Tibial artery (tissue), 4 donors: ENCODE measurements at regions not wholly inside any gene's neighbourhood (a gene's known extent, or its start where the extent isn't known, plus 50 kb on each side); places are given as distances from the start of the nearest gene placed in this dataset.

ENCODE experiments used
- DNase-seq, 2 donors: peaks; one replicate each; pipeline ENCODE4 v3.0.0-alpha.2; 2019
- H3K27ac ChIP-seq, 2 donors: fragments of 200-600 bp; sonication (generic) in 1 of 2; 1 replicate in 1 of 2; 2 replicates in 1 of 2; pipeline ENCODE4 v1.5.1; 2018 to 2019; ENCODE audit warnings: mild to moderate bottlenecking in 1 of 2
- H3K27me3 ChIP-seq, 2 donors: fragments of 200-600 bp; sonication (generic) in 1 of 2; one replicate each; pipeline versions ENCODE4 v1.5.1 to v1.6.0; 2016 to 2019
- H3K36me3 ChIP-seq, 3 donors: fragments of 200-600 bp; sonication (generic) in 2 of 3; one replicate each; pipeline ENCODE4 v1.5.1; 2016 to 2019; ENCODE audit warnings: mild to moderate bottlenecking in 2 of 3
- H3K4me1 ChIP-seq, 4 donors: fragments of 200-600 bp; sonication (generic) in 2 of 4; 1 replicate in 3 of 4; 2 replicates in 1 of 4; pipeline ENCODE4 v1.5.1; 2016 to 2019
- H3K4me3 ChIP-seq, 2 donors: fragments of 200-600 bp; sonication (generic) in 1 of 2; 1 replicate in 1 of 2; 2 replicates in 1 of 2; pipeline ENCODE4 v1.5.1; 2018 to 2019; ENCODE audit warnings: mild to moderate bottlenecking in 2 of 2
- H3K9me3 ChIP-seq, 3 donors: fragments of 200-600 bp; sonication (generic) in 1 of 3; one replicate each; pipeline ENCODE4 v1.5.1; 2016 to 2019
- CTCF ChIP-seq, 2 experiments: fragments of 200-600 bp in 1 of 2; fragments of 450-650 bp in 1 of 2; IDR thresholded peaks; one replicate each; pipeline ENCODE4 v1.5.1; 2017 to 2019; ENCODE audit warnings: antibody characterized with exemption in 2 of 2, mild to moderate bottlenecking in 1 of 2, moderate library complexity in 1 of 2
- intact Hi-C: fragments of 100-400 bp; cut with DNase I; formaldehyde crosslinking; loops from one replicate; pipeline ENCODE4 v1.15.0; 2023; ENCODE audit warnings: low total_unique reads

DNA sequence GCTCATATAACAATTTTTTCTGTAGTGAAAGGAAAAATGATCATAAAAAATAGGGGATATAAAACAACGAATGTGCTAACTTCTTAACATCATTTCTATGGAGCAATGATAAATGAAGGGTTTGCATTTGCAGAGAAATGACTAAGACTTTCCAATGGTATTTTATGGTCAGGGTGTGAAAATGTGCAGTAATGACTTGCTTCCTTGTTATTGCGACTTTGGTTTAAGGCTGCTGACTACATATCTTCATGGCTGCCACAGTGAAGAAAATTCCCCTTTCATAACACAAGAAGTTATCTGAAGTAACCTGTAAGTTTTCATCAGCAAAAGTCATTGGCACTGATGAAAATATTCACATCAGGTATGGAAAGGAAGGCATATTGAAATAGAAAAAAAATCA, 166.1 kb upstream of the NRG3 start:
- no peaks in the 10 kb centered on the region for H3K27me3 ChIP-seq
- no peak overlapping the region for H3K4me3 ChIP-seq
- no peak for TF ChIP-seq CTCF (IDR thresholded peaks at IDR 0.05)
- H3K27ac ChIP-seq, result no peak overlapping the region
- DNase-seq, result no peak
- H3K36me3 ChIP-seq, result no peaks in the 10 kb centered on the region
- no peaks in the 10 kb centered on the region for H3K4me1 ChIP-seq
- intact Hi-C loops, result no loop called here
- H3K9me3 ChIP-seq, result no peaks in the 10 kb centered on the region

DNA sequence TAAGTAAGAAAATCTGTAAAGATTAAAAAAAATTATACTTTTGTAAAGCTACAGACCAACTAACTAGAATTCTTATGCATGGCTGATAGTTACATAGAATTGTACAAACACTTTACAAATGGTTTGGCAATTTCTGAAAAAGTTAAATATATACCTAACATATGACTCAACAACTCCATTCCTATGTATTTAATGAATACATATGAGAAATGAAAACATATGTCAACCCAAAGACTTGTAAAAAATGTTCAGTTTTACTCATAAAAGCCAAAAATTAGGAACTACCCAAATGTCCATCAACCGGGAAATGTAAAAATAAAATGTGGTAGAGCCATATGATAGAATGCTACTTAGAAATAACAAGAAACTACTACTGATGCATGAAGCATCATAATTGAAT, 152.6 kb upstream of the NRG3 start:
- H3K27ac ChIP-seq, result no peak overlapping the region
- H3K27me3 ChIP-seq, result no peaks in the 10 kb centered on the region
- H3K36me3 ChIP-seq, result no peaks in the 10 kb centered on the region
- intact Hi-C loops, result no loop called here
- no peak for DNase-seq
- no peaks in the 10 kb centered on the region for H3K9me3 ChIP-seq
- TF ChIP-seq CTCF (IDR thresholded peaks at IDR 0.05), result no peak
- no peaks in the 10 kb centered on the region for H3K4me1 ChIP-seq
- no peak overlapping the region for H3K4me3 ChIP-seq

DNA sequence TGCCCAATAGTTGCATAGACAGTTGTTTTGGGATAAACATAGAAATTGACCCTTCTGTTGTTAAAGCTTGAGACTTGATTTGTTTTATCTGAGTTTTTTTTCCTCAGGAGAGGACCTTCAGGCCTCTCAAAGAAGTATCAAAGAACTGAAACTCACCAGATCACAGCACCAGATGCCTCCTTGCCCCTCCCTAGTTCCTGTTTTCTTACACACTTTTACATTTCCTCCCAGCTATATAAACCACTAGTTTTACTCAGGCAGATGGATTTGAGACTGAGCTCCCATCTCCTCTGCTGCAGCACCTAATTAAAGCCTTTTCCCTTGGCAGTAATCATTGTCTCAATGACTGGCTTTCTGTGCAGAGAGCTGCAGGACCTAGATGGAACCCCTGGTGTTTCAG, 150.6 kb upstream of the NRG3 start:
- Histone ChIP-seq H3K27ac (no peak overlapping the region), H3K27me3 (no peaks in the 10 kb centered on the region)

DNA sequence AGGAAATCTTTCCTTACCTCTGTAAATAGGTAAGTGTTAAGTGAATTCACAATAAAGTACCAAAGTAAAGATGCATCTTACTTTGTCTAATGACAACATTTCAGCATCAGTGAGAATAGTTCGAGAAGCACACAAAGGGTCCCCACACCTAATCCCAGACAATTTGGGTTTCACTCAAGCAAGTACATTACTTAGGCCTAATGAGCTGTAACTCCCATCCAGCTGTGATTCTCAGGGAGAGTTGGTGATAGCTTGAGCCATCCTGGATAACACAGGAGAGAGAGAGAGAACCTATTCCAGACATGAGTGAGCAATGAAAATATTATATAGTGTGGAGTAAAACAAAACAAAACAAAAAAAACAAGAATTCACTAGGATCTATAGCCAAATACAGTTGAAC, 149.1 kb upstream of the NRG3 start:
- Histone ChIP-seq H3K27me3 (no peaks in the 10 kb centered on the region), H3K9me3 (no peaks in the 10 kb centered on the region), H3K36me3 (no peaks in the 10 kb centered on the region), H3K27ac (no peak overlapping the region), H3K4me3 (no peak overlapping the region), H3K4me1 (no peaks in the 10 kb centered on the region)
- TF ChIP-seq CTCF (IDR thresholded peaks at IDR 0.05), result no peak
- DNase-seq, result no peak
- intact Hi-C loops, result no loop called here

More for the DNA sequence above, 150.6 kb upstream of the NRG3 start:
- intact Hi-C loops, result no loop called here
- H3K4me3 ChIP-seq, result no peak overlapping the region
- no peak for DNase-seq
- no peaks in the 10 kb centered on the region for H3K36me3 ChIP-seq
- H3K9me3 ChIP-seq, result no peaks in the 10 kb centered on the region
- no peaks in the 10 kb centered on the region for H3K4me1 ChIP-seq
- no peak for TF ChIP-seq CTCF (IDR thresholded peaks at IDR 0.05)

- Histone ChIP-seq H3K27ac (no peak overlapping the region), H3K4me3 (no peak overlapping the region), H3K4me1 (no peaks in the 10 kb centered on the region), H3K9me3 (no peaks in the 10 kb centered on the region), H3K27me3 (no peaks in the 10 kb centered on the region), H3K36me3 (no peaks in the 10 kb centered on the region)
- no peak for DNase-seq
- intact Hi-C loops, result no loop called here
- TF ChIP-seq CTCF (IDR thresholded peaks at IDR 0.05), result no peak
Measured at GRCh38 chr10:81728692-81729091, 146.3 kb upstream of the NRG3 start.

GRCh38 chr10:81730891-81731290, 144.1 kb upstream of the NRG3 start:
- H3K27me3 ChIP-seq, result no peaks in the 10 kb centered on the region
- H3K9me3 ChIP-seq, result peaks cover 0 to 6% (median 5%) of the 10 kb centered on the region in 3 donors
- intact Hi-C loops, result no loop called here
- H3K4me1 ChIP-seq, result no peaks in the 10 kb centered on the region
- no peak overlapping the region for H3K27ac ChIP-seq
- H3K4me3 ChIP-seq, result no peak overlapping the region
- no peaks in the 10 kb centered on the region for H3K36me3 ChIP-seq
- TF ChIP-seq CTCF (IDR thresholded peaks at IDR 0.05), result no peak
- DNase-seq, result no peak
